Activated CD8-positive, alpha-beta memory T cell treated with anti-CD3 and anti-CD28 coated beads, Interleukin-2, amount 50 U/mL, for 48 hours (primary cell): ENCODE measurements at regions not wholly inside any gene's neighbourhood (a gene's known extent, or its start where the extent isn't known, plus 50 kb on each side); places are given as distances from the start of the nearest gene placed in this dataset.
"Not testable (repeated sequence)": the region's sequence is repeated elsewhere in the genome, so short reads cannot be mapped to it uniquely, and the experiment has no call there.

Experiments used
- DNase-seq: peaks from one replicate; pipeline ENCODE4 v3.0.0-alpha.2; 2020

DNA sequence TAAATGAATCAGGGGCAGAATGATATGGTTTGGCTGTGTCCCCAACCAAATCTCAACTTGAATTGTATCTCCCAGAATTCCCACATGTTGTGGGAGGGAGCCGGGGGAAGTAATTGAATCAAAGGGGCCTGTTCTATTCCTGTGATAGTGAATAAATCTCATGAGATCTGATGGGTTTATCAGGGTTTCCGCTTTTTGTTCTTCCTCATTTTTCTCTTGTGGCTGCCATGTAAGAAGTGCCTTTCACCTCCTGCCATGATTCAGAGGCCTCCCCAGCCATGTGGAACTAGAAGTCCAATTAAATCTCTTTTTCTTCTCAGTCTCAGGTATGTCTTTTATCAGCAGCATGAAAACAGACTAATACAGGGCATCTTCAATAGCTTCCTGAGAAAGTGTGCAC lies 107.0 kb downstream of the OTUD1 start:
- not testable (repeated sequence) for DNase-seq

DNA sequence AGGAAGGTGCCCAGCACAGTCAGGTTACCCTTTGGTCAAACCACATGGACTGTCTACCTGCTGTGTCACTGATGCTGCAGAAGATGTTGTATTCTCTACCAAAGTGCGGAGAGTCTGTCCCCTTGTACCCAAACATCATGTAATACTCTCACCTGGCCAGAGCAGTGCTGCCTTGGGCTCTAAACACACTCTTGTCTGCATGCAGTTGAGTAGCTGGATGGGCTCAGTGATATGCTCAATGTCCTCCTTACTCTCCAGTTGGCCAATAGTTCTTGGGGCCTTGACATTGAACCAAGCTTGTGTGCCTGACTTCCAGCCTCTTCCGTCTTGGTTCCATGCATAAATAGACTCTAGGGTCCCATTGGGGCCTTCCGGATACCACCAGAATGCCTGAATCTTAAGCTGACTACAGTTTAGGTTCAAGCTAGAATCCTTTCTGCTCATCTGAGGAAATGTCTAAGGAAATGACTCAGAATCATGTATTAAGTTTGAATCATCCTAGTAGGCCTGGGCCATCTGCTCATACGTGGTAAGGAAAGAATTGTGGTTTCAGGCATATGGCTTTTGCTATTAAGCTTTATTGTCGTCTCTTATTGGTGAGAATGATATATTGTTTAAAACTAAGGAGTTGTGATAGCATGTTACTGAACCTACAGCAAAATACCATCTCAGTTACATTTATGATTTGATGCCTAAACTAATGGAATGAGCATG lies 118.0 kb downstream of the OTUD1 start:
- DNase-seq, result no peak

- no peak for DNase-seq
These were observed 118.9 kb downstream of the OTUD1 start for GRCh38 chr10:23557777-23558176.

DNA sequence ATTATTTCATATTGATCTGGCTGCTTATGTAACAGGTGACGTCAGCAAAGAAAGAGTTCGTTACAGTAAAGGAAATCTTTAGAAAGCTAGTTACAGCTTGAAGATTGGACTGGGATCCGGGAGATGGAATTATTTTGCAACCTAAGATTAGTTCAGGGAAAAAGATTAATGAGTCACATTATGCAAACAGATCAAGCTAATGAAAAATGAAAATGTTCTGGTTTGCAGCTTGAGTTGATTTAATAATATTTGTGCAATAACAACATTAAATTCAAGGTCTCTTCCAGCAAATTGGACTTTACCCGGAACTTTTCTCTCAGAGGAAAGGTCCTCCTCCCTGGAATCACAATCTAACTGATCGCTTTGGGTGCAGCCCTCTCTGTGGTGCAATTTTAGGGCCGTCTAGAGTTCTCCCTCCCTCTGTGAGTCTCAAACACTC lies 119.5 kb downstream of the OTUD1 start:
- no peak for DNase-seq

- no peak for DNase-seq
These were observed 130.1 kb downstream of the OTUD1 start for GRCh38 chr10:23568996-23569395.

DNA sequence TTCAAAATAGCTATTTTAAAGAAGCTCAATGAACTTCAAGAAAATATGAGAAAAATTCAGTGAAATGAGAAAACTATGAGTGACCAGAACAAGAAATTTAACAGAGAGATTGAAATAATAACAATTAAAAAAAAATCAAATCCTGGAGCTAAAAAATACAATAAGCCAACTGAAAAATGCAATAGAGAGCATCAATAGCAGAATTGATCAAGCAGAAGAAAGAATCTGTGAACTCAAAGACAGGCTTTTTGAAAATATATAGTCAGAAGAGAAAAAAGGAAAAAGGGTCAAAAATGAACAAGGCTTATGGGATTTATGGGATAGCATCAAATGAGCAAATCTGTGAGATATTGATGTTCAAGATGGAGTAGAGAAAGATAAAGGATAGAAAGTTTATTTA lies 133.0 kb downstream of the OTUD1 start:
- no peak for DNase-seq

DNA sequence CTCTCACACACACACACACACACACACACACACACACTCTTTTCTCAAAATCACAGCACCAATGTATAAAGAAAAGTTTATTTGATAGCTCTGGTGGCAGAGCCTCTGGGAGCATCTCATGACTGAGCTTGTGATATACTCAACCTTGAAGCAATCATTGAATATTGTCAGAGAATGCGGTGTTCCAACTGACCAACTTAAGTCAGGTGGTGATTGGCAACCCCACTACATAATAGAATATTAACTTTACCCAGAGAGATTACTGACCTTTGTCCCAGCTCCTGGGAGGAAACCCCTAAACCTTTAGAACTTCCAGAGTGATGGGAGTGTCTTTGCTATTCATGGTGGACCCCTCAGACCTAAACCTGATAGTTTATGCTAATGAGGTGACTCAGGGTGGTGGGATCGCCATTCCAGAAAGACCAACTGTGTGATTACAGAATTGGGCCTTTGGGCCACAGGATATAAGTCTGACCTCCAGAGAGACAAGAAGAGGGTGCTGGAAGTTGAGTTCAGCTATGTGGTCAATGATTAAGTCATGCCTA lies 143.1 kb downstream of the OTUD1 start:
- no peak for DNase-seq

DNA sequence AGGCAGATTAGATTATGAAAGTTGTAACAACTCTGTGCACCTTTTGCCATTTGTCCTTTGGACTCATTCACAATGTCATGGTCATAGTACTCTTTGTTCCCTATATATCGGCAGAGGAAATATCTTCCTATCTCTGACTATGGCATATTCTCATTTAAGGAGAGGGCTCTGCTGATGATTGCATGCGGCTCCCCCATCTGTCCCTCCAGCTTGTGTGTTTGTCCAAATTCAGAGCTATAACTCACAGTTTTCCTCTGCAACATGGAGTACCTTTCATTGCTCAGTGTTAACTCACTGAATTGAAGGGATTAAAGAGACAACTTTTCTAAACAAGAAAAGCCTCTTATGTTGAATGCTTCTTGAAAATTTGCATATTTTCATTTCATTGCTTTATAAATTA lies 145.5 kb downstream of the OTUD1 start:
- no peak for DNase-seq

- DNase-seq, result no peak
These were observed 146.3 kb downstream of the OTUD1 start for GRCh38 chr10:23585186-23585585.

DNA sequence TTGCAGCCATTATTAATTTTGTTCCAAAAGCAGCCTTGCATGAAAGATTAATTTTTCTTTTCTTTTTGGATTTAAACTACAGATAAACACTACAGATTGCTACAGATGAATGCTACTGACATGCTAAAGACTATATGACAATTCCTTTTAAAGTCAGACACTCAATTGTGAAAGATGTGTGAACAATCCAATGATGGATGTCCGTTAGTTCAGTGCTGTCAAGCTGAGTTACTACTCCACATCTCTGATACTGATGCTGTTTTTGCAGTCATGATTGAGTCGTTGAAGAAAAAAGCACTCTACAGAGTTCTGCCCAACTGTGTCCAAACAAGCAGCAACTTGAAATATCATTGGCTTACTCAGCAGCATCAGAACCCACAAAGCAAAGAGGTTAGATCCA lies 146.8 kb downstream of the OTUD1 start:
- DNase-seq, result no peak

GRCh38 chr10:23595278-23595677 lies 156.4 kb downstream of the OTUD1 start:
- not testable (repeated sequence) for DNase-seq

GRCh38 chr10:23604613-23605012 lies 165.7 kb downstream of the OTUD1 start:
- no peak for DNase-seq

DNA sequence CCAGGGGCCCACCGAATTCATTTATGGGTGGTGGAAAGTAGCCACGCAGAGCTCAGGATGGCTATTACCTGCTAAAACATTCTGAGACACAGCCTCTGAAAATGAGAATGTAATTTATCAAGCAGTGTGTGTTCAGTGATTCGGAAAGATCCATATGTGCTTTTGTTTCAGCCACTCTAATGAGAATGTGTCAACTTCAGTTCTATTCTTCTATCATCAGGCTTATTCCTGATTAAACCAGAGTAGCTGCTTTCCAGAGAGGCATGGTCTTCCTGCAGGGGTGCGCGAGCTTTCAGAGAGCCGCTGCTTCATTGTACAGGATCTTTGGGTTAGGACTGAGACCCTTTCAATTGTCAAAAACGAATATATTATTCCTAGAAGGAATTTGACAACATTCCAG lies 167.6 kb downstream of the OTUD1 start:
- no peak for DNase-seq

- no peak for DNase-seq
These were observed 170.1 kb downstream of the OTUD1 start for GRCh38 chr10:23608926-23609325.

DNA sequence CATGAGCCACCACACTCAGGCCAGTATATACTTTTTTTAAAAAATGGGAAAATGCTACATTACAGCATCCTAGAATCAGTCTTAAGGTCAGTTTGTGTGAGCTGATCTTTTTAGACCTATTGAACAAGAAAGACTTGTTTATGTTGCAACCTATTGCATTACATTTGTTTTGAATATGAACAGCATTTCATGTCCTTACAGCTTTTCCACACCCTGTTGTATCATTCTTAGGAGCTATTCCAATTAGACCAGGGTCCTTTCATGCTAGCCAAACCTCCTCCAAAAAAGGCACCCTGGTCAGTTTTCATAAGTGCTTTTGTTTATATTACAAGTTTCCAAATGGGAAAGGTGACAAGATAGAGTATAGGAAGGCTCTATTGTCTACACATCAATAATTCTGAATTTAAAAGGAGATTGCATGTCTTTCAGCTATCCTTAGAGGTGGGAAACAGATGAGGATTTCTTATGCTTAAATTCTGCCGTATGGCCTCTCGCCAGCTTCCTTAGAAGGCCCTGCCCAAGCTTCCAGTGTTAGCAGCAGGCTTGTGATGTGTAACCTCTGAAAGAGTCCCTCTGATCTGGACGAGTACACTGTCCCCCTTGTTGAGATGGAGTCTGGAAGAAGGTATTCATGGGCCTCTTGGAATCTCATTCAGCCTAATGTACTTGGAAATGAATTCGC lies 171.9 kb downstream of the OTUD1 start:
- DNase-seq, result no peak

- no peak for DNase-seq
These were observed 172.6 kb downstream of the OTUD1 start for GRCh38 chr10:23611308-23612029.

DNA sequence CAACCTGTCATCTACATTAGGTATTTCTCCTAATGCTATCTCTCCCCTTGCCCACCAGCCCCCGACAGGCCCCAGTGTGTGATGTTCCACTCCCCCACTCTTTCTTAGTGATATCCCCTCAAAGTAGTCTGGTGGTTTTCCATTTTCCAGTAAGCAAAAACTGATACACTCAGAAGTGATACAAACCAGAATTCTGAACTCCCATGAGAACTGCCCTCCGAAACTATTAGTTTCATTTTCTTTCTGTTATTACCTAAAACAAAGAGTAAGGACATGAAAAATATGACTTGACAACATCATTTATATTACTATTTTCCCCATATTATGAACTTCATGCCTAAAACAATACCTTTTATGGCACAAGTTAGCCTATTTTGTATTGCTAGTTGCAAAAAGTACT lies 175.0 kb downstream of the OTUD1 start:
- DNase-seq, result no peak

- DNase-seq, result no peak
These were observed 175.6 kb downstream of the OTUD1 start for GRCh38 chr10:23614483-23614882.

GRCh38 chr10:23630376-23630775 lies 191.5 kb downstream of the OTUD1 start:
- no peak for DNase-seq

GRCh38 chr10:23630885-23631284 lies 192.0 kb downstream of the OTUD1 start:
- DNase-seq, result no peak

GRCh38 chr10:23643111-23643780 lies 204.4 kb downstream of the OTUD1 start:
- no peak for DNase-seq

DNA sequence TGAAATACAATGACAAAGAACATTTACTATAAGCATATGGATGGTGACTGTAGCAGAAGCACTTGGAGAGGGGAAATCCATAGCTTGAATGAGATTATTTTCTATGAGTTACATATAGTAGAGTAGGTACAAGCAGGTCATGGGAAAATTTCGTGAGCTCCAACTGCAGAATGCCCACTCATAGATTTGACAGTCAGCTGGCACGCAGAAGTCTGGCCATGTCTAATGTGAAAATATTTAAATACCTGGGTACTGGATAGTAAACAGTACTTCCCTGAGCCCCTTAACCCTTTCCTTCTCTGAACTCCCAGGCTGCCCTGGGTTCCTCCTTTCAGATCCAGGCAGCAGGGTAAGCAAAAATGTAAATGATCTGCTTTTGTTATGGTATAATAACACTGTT lies 209.7 kb downstream of the OTUD1 start:
- no peak for DNase-seq

- no peak for DNase-seq
These were observed 217.9 kb downstream of the OTUD1 start for GRCh38 chr10:23656735-23657134.
